KMS-11 (cell line): ENCODE measurements at regions not wholly inside any gene's neighbourhood (a gene's known extent, or its start where the extent isn't known, plus 50 kb on each side); places are given as distances from the start of the nearest gene placed in this dataset.

Experiments used
- H2AFZ ChIP-seq: fragments of 200-600 bp; sonication (generic); 2 replicates; pipeline ENCODE4 v1.6.1; 2016; ENCODE audit warnings: antibody characterized with exemption, mixed run types, low read depth
- H3K27ac ChIP-seq: fragments of 200-600 bp; sonication (generic); 2 replicates; pipeline ENCODE4 v1.6.1; 2016; ENCODE audit warnings: mild to moderate bottlenecking, mixed run types
- H3K27me3 ChIP-seq: fragments of 200-600 bp; sonication (generic); 2 replicates; pipeline ENCODE4 v1.6.1; 2017; ENCODE audit warnings: mild to moderate bottlenecking, low read depth, mixed run types, moderate library complexity; ENCODE audit not compliant: insufficient read depth
- H3K36me3 ChIP-seq: fragments of 200-600 bp; sonication (generic); 2 replicates; pipeline ENCODE4 v1.6.1; 2017; ENCODE audit warnings: mild to moderate bottlenecking, mixed run types; ENCODE audit not compliant: insufficient read depth
- H3K4me1 ChIP-seq: fragments of 200-600 bp; sonication (generic); 2 replicates; pipeline ENCODE4 v1.6.1; 2016; ENCODE audit warnings: mild to moderate bottlenecking, low read depth, mixed run types; ENCODE audit not compliant: poor library complexity, severe bottlenecking
- H3K4me2 ChIP-seq: fragments of 200-600 bp; sonication (generic); 2 replicates; pipeline ENCODE4 v1.7.0; 2016; ENCODE audit warnings: mild to moderate bottlenecking, mixed run types
- H3K4me3 ChIP-seq: fragments of 200-600 bp; sonication (generic); IDR thresholded peaks from 2 replicates; pipeline ENCODE4 v1.6.1; 2017; ENCODE audit warnings: low read depth, low read length, mixed read lengths; ENCODE audit not compliant: insufficient read depth
- H3K79me2 ChIP-seq: fragments of 200-600 bp; sonication (generic); 2 replicates; pipeline ENCODE4 v1.6.1; 2016; ENCODE audit warnings: low read depth, mixed run types; ENCODE audit not compliant: insufficient read depth
- H3K9ac ChIP-seq: fragments of 200-600 bp; sonication (generic); 2 replicates; pipeline ENCODE4 v1.6.1; 2016; ENCODE audit warnings: mild to moderate bottlenecking, mixed run types
- H4K20me1 ChIP-seq: fragments of 200-600 bp; sonication (generic); 2 replicates; pipeline ENCODE4 v1.6.1; 2016; ENCODE audit warnings: mild to moderate bottlenecking, mixed run types; ENCODE audit not compliant: insufficient read depth
- CTCF ChIP-seq: fragments of 200-600 bp; sonication (generic); conservative IDR thresholded peaks from 2 replicates; pipeline ENCODE4 v1.6.1; 2017; ENCODE audit warnings: low read depth, mild to moderate bottlenecking, antibody characterized with exemption, low read length, moderate library complexity, mixed read lengths

GRCh38 chr10:128861018-128861901, 605.8 kb upstream of the MGMT start:
- Histone ChIP-seq H3K79me2 (no peaks in the 10 kb centered on the region), H4K20me1 (no peaks in the 10 kb centered on the region), H3K4me1 (no peaks in the 10 kb centered on the region), H3K27me3 (no peaks in the 10 kb centered on the region), H3K27ac (no peak overlapping the region), H3K9ac (no peak overlapping the region), H3K36me3 (no peaks in the 10 kb centered on the region), H3K4me3 (no peak overlapping the region), H3K4me2 (no peak overlapping the region), H2AFZ (no peak overlapping the region)
- TF ChIP-seq CTCF: no peak

GRCh38 chr10:128863411-128863810, 603.6 kb upstream of the MGMT start:
- Histone ChIP-seq H3K4me3 (no peak overlapping the region), H3K27ac (no peak overlapping the region), H3K36me3 (no peaks in the 10 kb centered on the region), H3K9ac (no peak overlapping the region), H3K27me3 (no peaks in the 10 kb centered on the region), H2AFZ (no peak overlapping the region), H4K20me1 (no peaks in the 10 kb centered on the region), H3K79me2 (no peaks in the 10 kb centered on the region), H3K4me2 (no peak overlapping the region), H3K4me1 (no peaks in the 10 kb centered on the region)
- TF ChIP-seq CTCF: no peak

- no peak overlapping the region for H3K4me2 ChIP-seq
- H4K20me1 ChIP-seq: no peaks in the 10 kb centered on the region
- no peak overlapping the region for H3K27ac ChIP-seq
- H3K36me3 ChIP-seq: no peaks in the 10 kb centered on the region
- no peak overlapping the region for H3K9ac ChIP-seq
- no peaks in the 10 kb centered on the region for H3K4me1 ChIP-seq
- no peak overlapping the region for H3K4me3 ChIP-seq
- no peaks in the 10 kb centered on the region for H3K79me2 ChIP-seq
- no peak overlapping the region for H2AFZ ChIP-seq
- TF ChIP-seq CTCF: no peak
- H3K27me3 ChIP-seq: no peaks in the 10 kb centered on the region
These were observed 603.1 kb upstream of the MGMT start for GRCh38 chr10:128863823-128864405.

- Histone ChIP-seq H4K20me1 (no peaks in the 10 kb centered on the region), H3K79me2 (no peaks in the 10 kb centered on the region), H3K4me3 (no peak overlapping the region), H3K27me3 (no peaks in the 10 kb centered on the region), H3K4me1 (no peaks in the 10 kb centered on the region), H3K27ac (no peak overlapping the region), H3K9ac (no peak overlapping the region), H3K36me3 (no peaks in the 10 kb centered on the region), H3K4me2 (no peak overlapping the region), H2AFZ (no peak overlapping the region)
- no peak for TF ChIP-seq CTCF
These were observed 602.3 kb upstream of the MGMT start for GRCh38 chr10:128864554-128865295.
